Hepatocyte (in vitro differentiated cells): ENCODE measurements at regions not wholly inside any gene's neighbourhood (a gene's known extent, or its start where the extent isn't known, plus 50 kb on each side); places are given as distances from the start of the nearest gene placed in this dataset.

ENCODE experiments used
- DNase-seq: peaks from one replicate; pipeline ENCODE4 v3.0.0-alpha.2; 2016; ENCODE audit warnings: low spot score
- H2AFZ ChIP-seq: fragments of 200-600 bp; sonication (generic); 2 replicates; pipeline ENCODE4 v1.6.0; 2016; ENCODE audit warnings: antibody characterized with exemption, mild to moderate bottlenecking
- H3K27ac ChIP-seq: fragments of 200-600 bp; sonication (generic); 2 replicates; pipeline ENCODE4 v1.5.1; 2016; ENCODE audit warnings: mild to moderate bottlenecking
- H3K27me3 ChIP-seq: fragments of 200-600 bp; sonication (generic); 2 replicates; pipeline ENCODE4 v1.6.1; 2016
- H3K36me3 ChIP-seq: fragments of 200-600 bp; sonication (generic); replicated peaks from 2 replicates; pipeline ENCODE4 v1.5.1; 2016; ENCODE audit warnings: low read depth; ENCODE audit not compliant: insufficient read depth
- H3K4me1 ChIP-seq: fragments of 200-600 bp; sonication (generic); 2 replicates; pipeline ENCODE4 v1.5.1; 2016; ENCODE audit warnings: mild to moderate bottlenecking, moderate library complexity; ENCODE audit not compliant: insufficient read depth
- H3K4me2 ChIP-seq: fragments of 200-600 bp; sonication (generic); 2 replicates; pipeline ENCODE4 v1.6.0; 2016
- H3K4me3 ChIP-seq: fragments of 200-600 bp; sonication (generic); 2 replicates; pipeline ENCODE4 v1.5.1; 2016; ENCODE audit warnings: mild to moderate bottlenecking
- H3K79me2 ChIP-seq: fragments of 200-600 bp; sonication (generic); 2 replicates; pipeline ENCODE4 v1.6.0; 2017; ENCODE audit warnings: mild to moderate bottlenecking
- H3K9me2 ChIP-seq: fragments of 200-600 bp; sonication (generic); replicated peaks from 2 replicates; pipeline ENCODE4 v1.6.0; 2017; ENCODE audit warnings: mild to moderate bottlenecking; ENCODE audit not compliant: insufficient read depth
- H3K9me3 ChIP-seq: fragments of 200-600 bp; sonication (generic); 2 replicates; pipeline ENCODE4 v1.5.1; 2016; ENCODE audit warnings: low read depth, mild to moderate bottlenecking
- H4K20me1 ChIP-seq: fragments of 200-600 bp; sonication (generic); 2 replicates; pipeline ENCODE4 v1.6.0; 2016; ENCODE audit warnings: mild to moderate bottlenecking; ENCODE audit not compliant: insufficient read depth, poor library complexity, severe bottlenecking
- EZH2 ChIP-seq: fragments of 200-600 bp; sonication (generic); IDR thresholded peaks from 2 replicates; pipeline ENCODE4 v1.6.1; 2016; ENCODE audit warnings: antibody characterized with exemption, mild to moderate bottlenecking, borderline replicate concordance
- EZH2phosphoT487 ChIP-seq: fragments of 200-600 bp; sonication (generic); IDR thresholded peaks from one replicate; pipeline ENCODE4 v1.6.1; 2018; ENCODE audit warnings: antibody characterized with exemption, mild to moderate bottlenecking, low read depth, moderate library complexity; ENCODE audit not compliant: unreplicated experiment, severe bottlenecking
- WGBS: methylation state at CpG from one replicate; pipeline ENCODE4 v1.1.6; 2016; ENCODE audit warnings: low lambda C conversion rate; ENCODE audit errors: missing lambda C conversion rate; 5-methylcytosine and 5-hydroxymethylcytosine counted together
- TF ChIP-seq, protein P1 (sequence below): fragments of 200-600 bp; sonication (generic); IDR thresholded peaks from 2 replicates; pipeline ENCODE4 v1.5.1; 2016; ENCODE audit warnings: antibody characterized with exemption, mild to moderate bottlenecking; ENCODE audit not compliant: poor library complexity

DNA sequence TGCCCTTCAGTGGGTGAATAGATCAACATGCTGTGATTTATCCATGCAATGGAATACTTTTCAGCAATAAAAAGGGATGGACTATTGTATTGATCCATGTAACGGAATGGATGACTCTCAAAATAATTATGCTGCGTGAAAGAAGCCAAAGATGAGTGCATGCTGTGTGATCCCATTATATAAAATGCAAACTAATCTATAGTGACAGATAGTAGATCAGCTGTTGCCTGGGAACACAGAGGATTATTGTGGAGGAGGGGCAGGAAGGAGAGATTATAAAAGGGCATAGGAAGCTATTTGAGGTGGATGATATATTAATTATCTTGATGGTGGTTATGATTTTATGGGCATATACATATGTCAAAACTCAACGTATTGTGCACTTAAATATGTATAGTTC, 55.5 kb upstream of the ADAM23 start:
- no peaks in the 10 kb centered on the region for H3K36me3 ChIP-seq
- H3K4me2 ChIP-seq = no peak overlapping the region
- no peak overlapping the region for H3K4me3 ChIP-seq
- no peaks in the 10 kb centered on the region for H4K20me1 ChIP-seq
- TF ChIP-seq, protein P1, sequence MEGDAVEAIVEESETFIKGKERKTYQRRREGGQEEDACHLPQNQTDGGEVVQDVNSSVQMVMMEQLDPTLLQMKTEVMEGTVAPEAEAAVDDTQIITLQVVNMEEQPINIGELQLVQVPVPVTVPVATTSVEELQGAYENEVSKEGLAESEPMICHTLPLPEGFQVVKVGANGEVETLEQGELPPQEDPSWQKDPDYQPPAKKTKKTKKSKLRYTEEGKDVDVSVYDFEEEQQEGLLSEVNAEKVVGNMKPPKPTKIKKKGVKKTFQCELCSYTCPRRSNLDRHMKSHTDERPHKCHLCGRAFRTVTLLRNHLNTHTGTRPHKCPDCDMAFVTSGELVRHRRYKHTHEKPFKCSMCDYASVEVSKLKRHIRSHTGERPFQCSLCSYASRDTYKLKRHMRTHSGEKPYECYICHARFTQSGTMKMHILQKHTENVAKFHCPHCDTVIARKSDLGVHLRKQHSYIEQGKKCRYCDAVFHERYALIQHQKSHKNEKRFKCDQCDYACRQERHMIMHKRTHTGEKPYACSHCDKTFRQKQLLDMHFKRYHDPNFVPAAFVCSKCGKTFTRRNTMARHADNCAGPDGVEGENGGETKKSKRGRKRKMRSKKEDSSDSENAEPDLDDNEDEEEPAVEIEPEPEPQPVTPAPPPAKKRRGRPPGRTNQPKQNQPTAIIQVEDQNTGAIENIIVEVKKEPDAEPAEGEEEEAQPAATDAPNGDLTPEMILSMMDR = no peak
- no peak for TF ChIP-seq EZH2
- TF ChIP-seq EZH2phosphoT487 = no peak
- no peaks in the 10 kb centered on the region for H3K79me2 ChIP-seq
- DNase-seq = no peak
- no peak overlapping the region for H2AFZ ChIP-seq
- no peaks in the 10 kb centered on the region for H3K9me3 ChIP-seq
- H3K4me1 ChIP-seq = no peaks in the 10 kb centered on the region
- 84% methylated on average over 3 of the region's 3 CpGs for WGBS
- H3K27ac ChIP-seq = no peak overlapping the region
- H3K27me3 ChIP-seq = no peaks in the 10 kb centered on the region
- no peaks in the 10 kb centered on the region for H3K9me2 ChIP-seq

DNA sequence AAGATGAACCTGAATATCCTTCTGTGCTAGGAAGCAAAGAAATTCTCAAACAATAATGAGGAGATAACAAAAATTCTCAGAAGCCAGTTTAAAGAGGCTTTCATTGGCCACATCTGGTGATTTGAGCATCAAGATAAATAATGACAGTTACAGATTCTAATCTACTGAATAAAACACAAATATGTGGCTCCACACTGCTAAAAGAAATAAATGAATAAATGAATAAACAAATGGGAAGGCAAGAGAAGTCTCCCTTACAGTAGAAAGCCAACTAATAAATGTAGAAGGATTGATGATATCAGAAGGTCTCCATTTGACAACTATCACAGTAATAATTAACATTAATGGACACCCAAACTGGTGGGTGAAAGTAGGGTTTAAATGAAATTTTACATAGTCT, 54.6 kb upstream of the ADAM23 start:
- Histone ChIP-seq H3K4me3 (no peak overlapping the region), H3K4me1 (no peaks in the 10 kb centered on the region), H3K27ac (no peak overlapping the region), H2AFZ (no peak overlapping the region), H3K27me3 (no peaks in the 10 kb centered on the region), H3K79me2 (no peaks in the 10 kb centered on the region), H3K4me2 (no peak overlapping the region), H3K9me2 (no peaks in the 10 kb centered on the region), H4K20me1 (no peaks in the 10 kb centered on the region), H3K9me3 (no peaks in the 10 kb centered on the region), H3K36me3 (no peaks in the 10 kb centered on the region)
- TF ChIP-seq EZH2phosphoT487 = no peak
- TF ChIP-seq, protein P1 = no peak
- DNase-seq = no peak

- no peaks in the 10 kb centered on the region for H3K9me3 ChIP-seq
- TF ChIP-seq EZH2 (no peak), EZH2phosphoT487 (no peak)
- TF ChIP-seq, protein P1 = no peak
- 64% methylated on average over 2 of the region's 2 CpGs for WGBS
- H3K79me2 ChIP-seq = no peaks in the 10 kb centered on the region
- DNase-seq = no peak
- H3K4me2 ChIP-seq = no peak overlapping the region
- H4K20me1 ChIP-seq = no peaks in the 10 kb centered on the region
- H3K27ac ChIP-seq = no peak overlapping the region
- H3K27me3 ChIP-seq = no peaks in the 10 kb centered on the region
- H3K4me3 ChIP-seq = no peak overlapping the region
- H3K4me1 ChIP-seq = no peaks in the 10 kb centered on the region
- no peaks in the 10 kb centered on the region for H3K9me2 ChIP-seq
- H3K36me3 ChIP-seq = no peaks in the 10 kb centered on the region
- H2AFZ ChIP-seq = no peak overlapping the region
Measured at GRCh38 chr2:206389164-206389563, 54.2 kb upstream of the ADAM23 start.

DNA sequence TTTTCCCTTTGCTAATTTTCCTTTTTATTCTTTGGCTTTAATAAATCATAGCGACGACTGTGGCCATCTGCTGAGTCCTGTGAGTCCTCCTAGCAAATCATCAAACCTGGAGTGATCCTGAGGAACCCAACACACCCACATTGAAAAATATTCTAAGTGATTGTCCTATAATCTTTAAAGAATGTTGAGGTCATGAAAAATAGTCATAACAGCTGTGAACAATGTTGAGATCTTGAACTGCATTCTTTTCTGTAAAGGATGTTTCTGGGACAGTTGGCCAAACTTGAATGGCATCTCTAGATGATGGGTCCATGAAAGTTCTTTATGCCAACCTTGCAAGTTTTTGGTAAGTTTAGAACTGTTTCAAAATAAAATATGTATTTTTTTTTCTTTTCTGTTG, 53.2 kb upstream of the ADAM23 start:
- Histone ChIP-seq H2AFZ (no peak overlapping the region), H3K27ac (no peak overlapping the region), H3K4me2 (no peak overlapping the region), H3K9me3 (no peaks in the 10 kb centered on the region), H3K4me3 (no peak overlapping the region), H3K4me1 (no peaks in the 10 kb centered on the region), H3K9me2 (no peaks in the 10 kb centered on the region), H3K36me3 (no peaks in the 10 kb centered on the region), H4K20me1 (no peaks in the 10 kb centered on the region), H3K79me2 (no peaks in the 10 kb centered on the region), H3K27me3 (no peaks in the 10 kb centered on the region)
- TF ChIP-seq, protein P1 = no peak
- TF ChIP-seq EZH2phosphoT487 (no peak), EZH2 (no peak)
- 90% methylated on average over 2 of the region's 2 CpGs for WGBS
- DNase-seq = no peak
